Right ventricle myocardium superior (tissue), 1 donor: ENCODE measurements at regions not wholly inside any gene's neighbourhood (a gene's known extent, or its start where the extent isn't known, plus 50 kb on each side); places are given as distances from the start of the nearest gene placed in this dataset.

Experiments used
- ATAC-seq: fragments of 200-7000 bp; cut with Tn5 transposase; one replicate; pipeline ENCODE4 v1.9.1; 2020; ENCODE audit warnings: mild to moderate bottlenecking; ENCODE audit not compliant: poor library complexity
- DNase-seq: peaks from one replicate; pipeline ENCODE4 v3.0.0-alpha.2; 2020
- intact Hi-C: fragments of 100-400 bp; cut with DNase I; formaldehyde crosslinking; loops from one replicate; pipeline ENCODE4 v1.11.2; 2022
- donor health status: DM: no; HTN: yes; CAD: no; lungs with severe emphysema.

DNA sequence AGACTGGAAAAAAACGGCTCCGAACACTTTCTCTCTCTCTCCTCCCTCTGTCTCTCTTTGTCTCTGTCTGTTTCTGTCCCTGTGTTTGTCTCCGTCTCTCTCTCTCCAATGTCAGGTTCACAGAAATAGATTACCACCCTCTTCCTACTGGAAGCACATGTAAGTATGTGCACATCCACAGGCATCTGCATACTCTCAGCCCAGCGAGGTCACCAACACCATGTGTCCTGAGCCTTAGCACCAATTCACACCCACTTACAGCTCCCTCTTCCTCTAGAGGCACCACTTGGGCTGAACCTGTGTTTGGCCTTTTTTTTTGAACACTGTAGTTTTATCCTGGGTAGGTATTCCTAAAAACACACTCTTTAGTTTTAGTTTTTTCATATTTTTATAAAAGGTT is 130.5 kb downstream of the ETS2 start:
- intact Hi-C loops = no loop called here
- DNase-seq (no peak), ATAC-seq (peak; percentile 37)

- intact Hi-C loops = no loop called here
- ATAC-seq (no peak), DNase-seq (no peak)
Measured at GRCh38 chr21:38933731-38934130, 128.0 kb downstream of the ETS2 start.

DNA sequence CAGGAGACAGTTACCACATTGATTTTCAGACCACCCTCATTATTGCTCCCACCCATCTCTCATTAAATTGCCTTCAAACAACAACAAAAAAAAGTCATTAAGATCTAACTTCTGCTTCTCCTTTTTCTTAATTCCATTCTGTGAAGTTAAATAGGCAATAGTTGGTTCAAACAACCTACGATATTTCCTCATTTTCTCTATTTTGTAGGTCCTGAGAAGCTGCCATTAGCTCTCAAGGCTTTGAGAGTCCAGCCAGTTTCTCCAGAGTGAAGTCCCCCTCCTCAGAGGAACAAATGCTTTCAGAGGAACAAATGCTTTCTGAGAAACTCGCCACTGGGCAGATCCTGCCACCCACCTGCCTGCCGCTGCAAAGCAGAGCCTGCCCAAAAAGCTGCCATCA is 125.6 kb downstream of the ETS2 start:
- no peak for ATAC-seq
- DNase-seq = no peak
- intact Hi-C loops = no loop called here

GRCh38 chr21:38930853-38931252 is 125.1 kb downstream of the ETS2 start:
- DNase-seq = no peak

GRCh38 chr21:38930066-38930465 is 124.3 kb downstream of the ETS2 start:
- ATAC-seq (no peak), DNase-seq (no peak)
- intact Hi-C loops = no loop called here

More at GRCh38 chr21:38930853-38931252, 125.1 kb downstream of the ETS2 start:
- intact Hi-C loops = no loop called here
- ATAC-seq = peak; percentile 81

- ATAC-seq (no peak), DNase-seq (no peak)
- intact Hi-C loops = no loop called here
Measured at GRCh38 chr21:38929652-38930051, 123.9 kb downstream of the ETS2 start.

GRCh38 chr21:38929142-38929541 is 123.4 kb downstream of the ETS2 start:
- intact Hi-C loops = no loop called here
- ATAC-seq (no peak), DNase-seq (no peak)

DNA sequence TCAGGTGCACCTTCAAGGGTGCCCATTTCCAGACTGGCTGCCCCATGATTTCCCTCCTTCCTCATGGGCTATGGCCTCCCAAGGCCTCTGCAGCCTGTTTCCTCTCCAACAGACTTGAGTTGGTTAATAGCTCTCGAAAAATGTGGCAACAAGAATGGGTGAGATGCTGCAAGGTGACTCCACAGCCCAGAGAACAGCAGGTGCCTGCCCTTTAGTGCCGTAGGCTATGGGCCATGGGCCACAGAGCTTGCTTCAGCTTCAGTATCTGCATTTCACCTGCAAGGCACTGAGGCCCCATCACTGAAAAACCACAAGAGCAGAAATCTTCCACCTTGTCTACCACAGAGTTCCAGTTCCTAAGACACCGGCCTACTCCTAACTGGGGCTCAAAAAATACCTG is 122.0 kb downstream of the ETS2 start:
- intact Hi-C loops = no loop called here
- DNase-seq (no peak), ATAC-seq (no peak)

- DNase-seq (peak; percentile 72), ATAC-seq (peak; percentile 87)
- intact Hi-C loops = no loop called here
Measured at GRCh38 chr21:38925923-38926322, 120.2 kb downstream of the ETS2 start.

DNA sequence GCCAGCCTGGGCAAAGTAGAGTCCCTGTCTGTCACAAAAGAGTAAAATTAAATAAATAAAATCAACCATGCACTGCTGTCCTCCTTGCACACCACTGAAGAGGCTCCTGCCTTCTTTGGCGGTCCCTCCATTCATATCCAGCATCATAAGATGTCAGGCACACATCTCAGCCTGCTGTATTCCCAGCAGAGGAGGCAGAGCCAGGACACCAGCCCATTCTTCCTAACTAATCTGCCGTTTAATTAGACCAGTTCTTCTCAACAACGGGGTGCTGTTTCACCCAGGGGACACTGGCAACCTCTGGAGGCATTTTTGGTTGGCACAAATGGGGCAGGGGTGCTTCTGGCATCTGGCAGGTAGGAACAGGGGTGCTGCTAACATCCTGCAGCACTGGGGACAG is 119.7 kb downstream of the ETS2 start:
- intact Hi-C loops = no loop called here
- ATAC-seq = peak; percentile 35
- DNase-seq = no peak

DNA sequence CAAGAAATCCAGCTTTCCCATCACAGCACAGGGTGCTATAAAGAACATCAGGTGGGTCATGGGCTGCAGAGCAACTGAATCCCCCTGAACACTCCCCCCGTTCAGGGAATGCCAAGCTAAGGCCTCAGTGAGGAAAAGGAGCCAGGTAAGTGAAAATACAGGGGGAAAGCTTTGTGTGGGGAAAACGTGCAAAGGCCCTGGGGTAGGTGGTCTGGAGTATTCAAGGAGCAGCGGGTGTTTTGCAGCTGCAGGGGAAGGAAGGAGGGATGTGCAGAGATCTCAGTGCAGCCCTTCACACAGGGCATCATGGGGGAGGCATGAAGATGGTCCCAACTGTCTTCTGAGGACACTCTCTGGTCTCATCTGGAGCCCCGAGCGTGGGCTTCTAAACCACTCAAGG is 119.2 kb downstream of the ETS2 start:
- DNase-seq (no peak), ATAC-seq (no peak)
- intact Hi-C loops = no loop called here

DNA sequence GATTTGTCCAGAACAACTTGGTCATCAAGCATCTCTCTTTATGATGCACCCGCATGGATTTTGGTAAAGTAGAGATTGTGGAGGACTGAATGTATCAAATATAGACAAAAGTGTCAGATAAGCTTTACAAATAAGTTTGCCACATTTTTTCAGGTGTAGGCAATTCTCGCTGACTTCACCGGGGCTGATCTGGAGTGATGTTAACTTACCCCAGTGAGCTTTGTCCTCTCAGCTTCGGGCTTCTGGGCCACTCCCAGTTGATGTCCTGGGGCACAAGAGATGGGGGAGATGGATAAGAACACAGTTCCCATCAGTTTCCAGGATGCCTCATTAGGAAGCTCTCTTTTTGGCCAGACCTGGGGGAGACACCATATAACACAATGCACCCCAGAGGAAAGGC is 117.7 kb downstream of the ETS2 start:
- DNase-seq (no peak), ATAC-seq (no peak)
- intact Hi-C loops = no loop called here

DNA sequence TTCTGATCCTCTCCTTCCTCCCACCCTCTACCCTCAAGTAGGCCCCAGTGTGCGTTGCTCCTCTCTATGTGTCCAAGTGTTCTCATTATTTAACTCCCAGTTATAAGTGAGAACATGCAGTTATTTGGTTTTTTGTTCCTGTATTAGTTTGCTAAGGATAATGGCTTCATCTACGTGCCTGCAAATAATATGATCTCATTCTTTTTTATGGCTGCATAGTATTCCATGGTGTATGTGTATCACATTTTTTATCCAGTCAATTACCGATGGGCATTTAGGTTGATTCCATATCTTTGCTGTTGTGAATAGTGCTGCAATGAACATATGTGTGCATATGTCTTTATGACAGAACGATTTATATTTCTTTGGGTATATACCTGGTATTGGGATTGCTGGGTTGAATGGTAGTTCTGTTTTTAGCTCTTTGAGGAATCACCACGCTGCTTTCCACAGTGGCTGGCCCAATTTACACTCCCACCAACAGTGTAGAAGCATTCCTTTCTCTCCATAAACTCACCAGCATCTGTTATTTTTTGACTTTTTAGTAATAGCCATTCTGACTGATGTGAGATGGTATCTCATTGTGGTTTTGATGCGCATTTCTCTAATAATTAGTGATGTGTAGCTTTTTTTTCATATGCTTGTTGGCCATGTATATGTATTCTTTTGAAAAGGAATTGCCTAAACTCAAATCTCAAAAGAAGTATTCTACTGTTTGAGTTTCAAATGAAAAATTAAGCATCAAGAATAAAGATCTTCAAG is 116.9 kb downstream of the ETS2 start:
- no peak for DNase-seq
- ATAC-seq = no peak
- intact Hi-C loops = no loop called here

- DNase-seq = no peak
- no peak for ATAC-seq
- intact Hi-C loops = no loop called here
Measured at GRCh38 chr21:38921511-38922251, 116.0 kb downstream of the ETS2 start.

GRCh38 chr21:38920631-38921398 is 115.1 kb downstream of the ETS2 start:
- ATAC-seq (no peak), DNase-seq (no peak)
- intact Hi-C loops = no loop called here

- ATAC-seq = no peak
- intact Hi-C loops = no loop called here
- DNase-seq = no peak
Measured at GRCh38 chr21:38918607-38919346, 113.0 kb downstream of the ETS2 start.

GRCh38 chr21:38917043-38917774 is 111.5 kb downstream of the ETS2 start:
- DNase-seq = no peak
- intact Hi-C loops = no loop called here
- no peak for ATAC-seq

DNA sequence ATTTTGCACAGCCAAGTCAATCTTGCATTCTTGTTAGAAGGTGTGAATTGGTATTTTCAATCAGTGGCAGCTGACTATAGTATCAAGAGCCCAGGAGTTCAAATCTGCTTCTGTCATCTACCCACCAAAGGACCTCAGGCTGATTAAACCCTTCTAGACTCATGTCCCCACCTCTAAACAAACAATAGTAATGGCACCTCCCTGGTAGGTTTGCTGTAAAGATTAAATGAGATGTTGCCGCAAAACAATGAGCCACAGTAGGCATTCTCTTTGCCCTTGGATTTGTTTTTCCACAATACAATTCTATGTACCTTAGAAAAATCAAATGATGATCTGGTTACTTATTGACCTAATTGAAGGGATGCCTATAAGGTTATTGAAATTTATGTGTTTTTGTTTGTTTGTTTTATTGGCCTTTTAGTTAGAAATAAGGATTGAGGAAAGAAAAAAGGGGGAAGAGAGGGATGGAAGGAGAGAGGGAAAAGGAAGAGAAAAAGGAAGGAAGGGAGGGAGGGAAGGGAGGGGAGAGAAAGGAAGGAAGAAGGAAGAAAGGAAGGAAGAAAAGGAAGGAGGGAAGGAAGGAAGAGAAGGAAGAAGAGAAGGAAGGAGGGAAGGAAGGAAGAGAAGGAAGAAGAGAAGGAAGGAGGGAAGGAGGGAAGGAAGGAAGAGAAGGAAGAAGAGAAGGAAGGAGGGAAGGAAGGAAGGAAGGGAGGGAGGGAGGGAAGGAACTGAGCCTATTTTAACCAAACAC is 110.7 kb downstream of the ETS2 start:
- intact Hi-C loops = no loop called here
- DNase-seq (no peak), ATAC-seq (no peak)
